HepG2 (cell line): ENCODE measurements at regions not wholly inside any gene's neighbourhood (a gene's known extent, or its start where the extent isn't known, plus 50 kb on each side); places are given as distances from the start of the nearest gene placed in this dataset.

ENCODE experiments used
- ATAC-seq: fragments of 200-7000 bp; cut with Tn5 transposase; 3 replicates; pipeline ENCODE4 v1.9.1; 2020; ENCODE audit warnings: mild to moderate bottlenecking, moderate library complexity
- BruUV-seq: library from RNA; stranded (reverse); fragments of 400-500 nt; replicated peaks from 2 replicates; lab custom pipeline; 2021; lab: Mats Ljungman, UMichigan
- CTCF ChIA-PET: fragments of 300-600 bp; formaldehyde crosslinking; extraction: SDS; loops from one replicate; lab custom pipeline; 2021; ENCODE audit warnings: low total read pairs, inconsistent platforms, low intra/inter-chr PET ratio; lab: Yijun Ruan, JAX
- POLR2A ChIA-PET: fragments of 350-600 bp; sonication (Branson Sonifier 250); formaldehyde crosslinking; loops from one replicate; lab custom pipeline; 2020; ENCODE audit warnings: antibody characterized with exemption, inconsistent platforms; lab: Yijun Ruan, JAX
- DNase-seq: peaks from one replicate; pipeline ENCODE4 v3.0.0-alpha.2; 2015; ENCODE audit warnings: low spot score
- FAIRE-seq: peaks from 3 replicates; lab custom pipeline; 2011; peaks lifted over from hg19 to GRCh38; lab: Jason Lieb, UNC
- H2AFZ ChIP-seq: one replicate; pipeline ENCODE4 v1.6.1; 2011; ENCODE audit warnings: low read length, inconsistent platforms
- H3K27ac ChIP-seq: fragments of 300-600 bp; 3 replicates; pipeline ENCODE4 v1.8.0; 2011; ENCODE audit warnings: mixed run types, mild to moderate bottlenecking, mixed read lengths, low read length, inconsistent platforms; ENCODE audit not compliant: insufficient read depth; ENCODE audit errors: extremely low read length
- H3K27me3 ChIP-seq, 2 experiments: fragments of 200-600 bp in 1 of 2; 2 replicates in 1 of 2; 3 replicates in 1 of 2; pipeline versions ENCODE4 v1.6.0 to v1.8.0; 2011; ENCODE audit warnings: low read length in 2 of 2, mild to moderate bottlenecking in 2 of 2, moderate library complexity in 2 of 2, inconsistent platforms in 1 of 2; ENCODE audit not compliant: insufficient read depth in 2 of 2, control insufficient read depth in 1 of 2
- H3K36me3 ChIP-seq, 2 experiments: fragments of 200-600 bp in 1 of 2; replicated peaks in 1 of 2; 2 replicates in 1 of 2; 3 replicates in 1 of 2; pipeline versions ENCODE4 v1.5.1 to v1.8.0; 2011; ENCODE audit warnings: low read length in 2 of 2, inconsistent platforms in 1 of 2; ENCODE audit not compliant: insufficient read depth in 2 of 2, control insufficient read depth in 1 of 2
- H3K4me1 ChIP-seq: 2 replicates; pipeline ENCODE4 v1.5.1; 2012; ENCODE audit warnings: low read length, inconsistent platforms; ENCODE audit not compliant: insufficient read depth
- H3K4me2 ChIP-seq: 2 replicates; pipeline ENCODE4 v1.6.0; 2011; ENCODE audit warnings: low read depth, low read length, inconsistent platforms
- H3K4me3 ChIP-seq, 3 experiments: fragments of 200-600 bp in 1 of 3; sonication (generic), shearing (Covaris generic) in 1 of 3; replicated peaks in 1 of 3; 2 replicates each; pipeline ENCODE4 v1.5.1; 2011 to 2016; ENCODE audit warnings: low read length in 3 of 3, inconsistent platforms in 2 of 3, low read depth in 2 of 3, mild to moderate bottlenecking in 2 of 3, control low read depth in 1 of 3, mixed read lengths in 1 of 3; ENCODE audit not compliant: insufficient read depth in 1 of 3
- H3K79me2 ChIP-seq: one replicate; pipeline ENCODE4 v1.6.1; 2011; ENCODE audit warnings: low read length, inconsistent platforms; ENCODE audit not compliant: insufficient read depth
- H3K9ac ChIP-seq: 2 replicates; pipeline ENCODE4 v1.6.0; 2011; ENCODE audit warnings: mild to moderate bottlenecking, low read depth, low read length, inconsistent platforms; ENCODE audit not compliant: insufficient read depth
- H3K9me3 ChIP-seq: 2 replicates; pipeline ENCODE4 v1.5.1; 2012; ENCODE audit warnings: mild to moderate bottlenecking, low read length
- H4K20me1 ChIP-seq: 2 replicates; pipeline ENCODE4 v1.6.0; 2011; ENCODE audit warnings: inconsistent platforms, mild to moderate bottlenecking, low read length, moderate library complexity; ENCODE audit not compliant: insufficient read depth
- ARID5B ChIP-seq: IDR thresholded peaks from 2 replicates; pipeline ENCODE4 v1.4.0; 2020; ENCODE audit warnings: mild to moderate bottlenecking, missing genetic modification reagents
- CENPT ChIP-seq: sonication (generic); formaldehyde crosslinking; IDR thresholded peaks from 2 replicates; pipeline ENCODE4 v1.8.0; 2022; ENCODE audit warnings: low read depth, mild to moderate bottlenecking, moderate library complexity, missing genetic modification reagents
- EEA1 ChIP-seq: sonication (generic); formaldehyde crosslinking; IDR thresholded peaks from 2 replicates; pipeline ENCODE4 v1.5.1; 2020; ENCODE audit warnings: mild to moderate bottlenecking, missing genetic modification reagents, borderline replicate concordance
- HDAC1 ChIP-seq: sonication (generic); formaldehyde crosslinking; IDR thresholded peaks from 2 replicates; pipeline ENCODE4 v1.5.1; 2020; ENCODE audit warnings: mild to moderate bottlenecking, missing genetic modification reagents
- HIVEP1 ChIP-seq: sonication (generic); formaldehyde crosslinking; IDR thresholded peaks from 2 replicates; pipeline ENCODE4 v1.4.0; 2020; ENCODE audit warnings: mild to moderate bottlenecking, missing genetic modification reagents
- KLF13 ChIP-seq: sonication (generic); formaldehyde crosslinking; IDR thresholded peaks from 2 replicates; pipeline ENCODE4 v1.4.0; 2020; ENCODE audit warnings: mild to moderate bottlenecking, missing genetic modification reagents
- POLR2A ChIP-seq, 2 experiments: IDR thresholded peaks; 2 replicates each; pipeline ENCODE4 v1.6.1; 2011; ENCODE audit warnings: low read depth in 2 of 2, low read length in 2 of 2, mild to moderate bottlenecking in 1 of 2, moderate library complexity in 1 of 2; ENCODE audit not compliant: insufficient read depth in 1 of 2
- PREB ChIP-seq: sonication (generic); formaldehyde crosslinking; IDR thresholded peaks from 2 replicates; pipeline ENCODE4 v1.4.0; 2020; ENCODE audit warnings: missing genetic modification reagents
- THAP8 ChIP-seq: sonication (generic); formaldehyde crosslinking; IDR thresholded peaks from 2 replicates; pipeline ENCODE4 v1.5.1; 2020; ENCODE audit warnings: missing genetic modification reagents, mild to moderate bottlenecking, borderline replicate concordance
- U2AF1 ChIP-seq: fragments of 200-400 bp; formaldehyde crosslinking; optimal IDR thresholded peaks from 2 replicates; pipeline ENCODE3; 2017; ENCODE audit warnings: mild to moderate bottlenecking, low read depth, low read length
- ZFP36L1 ChIP-seq: sonication (generic); formaldehyde crosslinking; IDR thresholded peaks from 2 replicates; pipeline ENCODE4 v1.8.0; 2022; ENCODE audit warnings: mild to moderate bottlenecking, missing genetic modification reagents, moderate library complexity
- ZNF253 ChIP-seq: sonication (generic); formaldehyde crosslinking; IDR thresholded peaks from 2 replicates; pipeline ENCODE4 v1.8.0; 2022; ENCODE audit warnings: mild to moderate bottlenecking, missing genetic modification reagents, borderline replicate concordance
- ZNF33A ChIP-seq: sonication (generic); formaldehyde crosslinking; IDR thresholded peaks from 2 replicates; pipeline ENCODE4 v1.5.1; 2020; ENCODE audit warnings: missing genetic modification reagents, mild to moderate bottlenecking, moderate library complexity, borderline replicate concordance
- ZNF703 ChIP-seq: sonication (generic); formaldehyde crosslinking; IDR thresholded peaks from 2 replicates; pipeline ENCODE4 v1.5.1; 2020; ENCODE audit warnings: missing genetic modification reagents, mild to moderate bottlenecking, moderate library complexity, borderline replicate concordance
- ZNF83 ChIP-seq: sonication (generic); formaldehyde crosslinking; IDR thresholded peaks from 2 replicates; pipeline ENCODE4 v1.4.0; 2020; ENCODE audit warnings: missing genetic modification reagents, mild to moderate bottlenecking, borderline replicate concordance
- WGBS: methylation state at CpG from one replicate; pipeline ENCODE4 v1.1.6; 2017; ENCODE audit warnings: low lambda C conversion rate; 5-methylcytosine and 5-hydroxymethylcytosine counted together
- in situ Hi-C: cut with HindIII; loops from 2 replicates; pipeline ENCODE4 v1.10.0; 2017; ENCODE audit warnings: low pct_unique_long_range_greater_than_20kb; ENCODE audit not compliant: extremely low pct_ligation_motif_present
- intact Hi-C: fragments of 100-400 bp; cut with micrococcal nuclease; formaldehyde crosslinking; loops from one replicate; pipeline ENCODE4 v1.10.0; 2022; ENCODE audit not compliant: unreplicated experiment

- no peak for FAIRE-seq
- ChIA-PET CTCF (no interaction called here), POLR2A (no interaction called here)
- intact Hi-C loops, result no loop called here
- Histone ChIP-seq H3K9me3 (peaks cover 37% of the 10 kb centered on the region), H3K79me2 (no peaks in the 10 kb centered on the region), H3K27ac (no peak overlapping the region), H2AFZ (no peak overlapping the region), H3K36me3 (no peaks in the 10 kb centered on the region), H3K4me2 (no peak overlapping the region), H3K4me3 (no peak overlapping the region), H4K20me1 (no peaks in the 10 kb centered on the region), H3K27me3 (no peaks in the 10 kb centered on the region), H3K4me1 (no peaks in the 10 kb centered on the region), H3K9ac (no peak overlapping the region)
- DNase-seq, result no peak
- in situ Hi-C loops, result no loop called here
- TF ChIP-seq HDAC1 (CRISPR knock-in tag), result no peak
- TF ChIP-seq CENPT (CRISPR knock-in tag), result no peak
- no peak for TF ChIP-seq ZFP36L1 (CRISPR knock-in tag)
- WGBS, result 5% methylated on average over 5 of the region's 5 CpGs
- BruUV-seq, result no TSS peak
- no peak for ATAC-seq
These were observed 547.1 kb upstream of the USP15 start for GRCh38 chr12:61713121-61713520.

GRCh38 chr12:61717986-61718385 lies 542.2 kb upstream of the USP15 start:
- DNase-seq (no peak), FAIRE-seq (no peak), ATAC-seq (no peak)
- Histone ChIP-seq H3K9ac (no peak overlapping the region), H3K79me2 (no peaks in the 10 kb centered on the region), H4K20me1 (no peaks in the 10 kb centered on the region), H3K9me3 (peaks cover 22% of the 10 kb centered on the region), H3K4me3 (no peak overlapping the region), H2AFZ (no peak overlapping the region), H3K36me3 (no peaks in the 10 kb centered on the region), H3K4me2 (no peak overlapping the region), H3K27me3 (no peaks in the 10 kb centered on the region; a peak in 1 of 5 replicates), H3K27ac (no peak overlapping the region), H3K4me1 (no peaks in the 10 kb centered on the region)
- in situ Hi-C loops, result no loop called here
- BruUV-seq, result no TSS peak
- ChIA-PET CTCF (no interaction called here), POLR2A (no interaction called here)
- WGBS, result 1% methylated on average over 4 of the region's 4 CpGs
- intact Hi-C loops, result no loop called here
- no peak for TF ChIP-seq ZNF703
- no peak for TF ChIP-seq ZNF253
- TF ChIP-seq EEA1, result no peak
- no peak for TF ChIP-seq KLF13
- no peak for TF ChIP-seq HIVEP1 (CRISPR knock-in tag)
- TF ChIP-seq ZNF83 (CRISPR knock-in tag), result no peak
- TF ChIP-seq POLR2A (IDR thresholded peaks at IDR 0.05; ENCODE audit: insufficient read depth in 1 of 2, low read depth in 2 of 2, low read length in 2 of 2), result no peak
- TF ChIP-seq ZNF33A (CRISPR knock-in tag), result no peak
- TF ChIP-seq ARID5B (CRISPR knock-in tag), result no peak
- no peak for TF ChIP-seq U2AF1
- TF ChIP-seq PREB (CRISPR knock-in tag), result no peak
- no peak for TF ChIP-seq THAP8
